ENCODE measurements at regions not wholly inside any gene's neighbourhood (a gene's known extent, or its start where the extent isn't known, plus 50 kb on each side); places are given as distances from the start of the nearest gene placed in this dataset.
A peak's percentile ranks its signal among the peaks of the same experiment; 100 is the strongest.

DNA sequence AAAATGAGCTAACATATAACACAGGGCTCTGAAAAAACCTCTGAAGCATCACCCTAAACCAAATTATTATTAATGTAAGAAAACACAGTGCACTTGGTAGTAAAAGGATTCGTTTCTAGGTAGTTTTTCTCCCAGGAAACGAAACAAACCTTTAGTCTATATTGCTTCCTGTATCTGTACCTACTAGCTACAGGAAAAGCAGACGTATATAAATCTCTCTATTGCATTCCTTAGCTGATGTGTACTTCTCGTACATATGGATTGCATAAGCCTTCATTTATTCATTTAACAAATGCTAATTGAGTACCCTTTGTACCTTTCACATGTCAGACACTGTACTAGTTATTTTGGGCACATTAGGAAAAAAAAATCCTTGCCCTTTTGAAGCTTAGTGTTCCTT is 85.0 kb upstream of the RASA1 start:
- Histone ChIP-seq H3K4me3 (ENCODE audit: low read length in 2 of 2) (no peak overlapping the region), H3K4me1 (ENCODE audit: control insufficient read depth in 2 of 2, insufficient read depth in 2 of 2, low read length in 2 of 2) (no peaks in the 10 kb centered on the region), H3K27ac (ENCODE audit: low read depth in 1 of 2, low read length in 1 of 2) (peak overlapping the region in 1 of 2 donors; percentile 15), H3K9me3 (ENCODE audit: control insufficient read depth in 2 of 2, insufficient read depth in 1 of 2, low read length in 1 of 2) (peaks cover 0 to 4% of the 10 kb centered on the region in 2 donors), H3K36me3 (ENCODE audit: control insufficient read depth in 2 of 2, insufficient read depth in 2 of 2, low read length in 1 of 2) (no peaks in the 10 kb centered on the region), H3K27me3 (ENCODE audit: control insufficient read depth in 2 of 2, insufficient read depth in 1 of 2, low read length in 1 of 2) (no peaks in the 10 kb centered on the region)
- peak in 3 of 9 donors; percentile 4 to 38 (median 5) for DNase-seq (ENCODE audit: low read depth in 6 of 9, low spot score in 9 of 9)
- WGBS, result 71% methylated on average over 4 of the region's 4 CpGs

DNA sequence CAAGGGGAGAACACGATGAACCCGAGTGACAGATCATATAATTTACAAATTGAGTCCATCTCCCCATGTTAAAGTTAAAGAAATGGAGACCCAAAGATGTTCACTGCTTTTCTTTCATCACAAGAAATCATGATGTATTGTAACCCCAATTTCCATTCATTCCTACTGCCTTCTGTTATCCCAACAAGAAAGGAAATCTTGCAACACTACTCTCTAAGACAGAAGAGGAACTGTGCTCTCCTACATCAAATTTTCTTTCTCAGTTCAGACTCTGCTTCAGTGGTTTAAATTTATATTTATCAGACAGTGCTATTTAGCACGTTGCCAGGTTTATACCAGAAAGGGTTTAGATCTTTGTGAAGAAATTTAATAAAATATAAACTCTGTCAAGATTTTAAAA is 83.8 kb upstream of the RASA1 start:
- Histone ChIP-seq H3K27ac (ENCODE audit: low read depth in 1 of 2, low read length in 1 of 2) (no peak overlapping the region), H3K27me3 (ENCODE audit: control insufficient read depth in 2 of 2, insufficient read depth in 1 of 2, low read length in 1 of 2) (no peaks in the 10 kb centered on the region), H3K9me3 (ENCODE audit: control insufficient read depth in 2 of 2, insufficient read depth in 1 of 2, low read length in 1 of 2) (peaks cover 0 to 4% of the 10 kb centered on the region in 2 donors), H3K36me3 (ENCODE audit: control insufficient read depth in 2 of 2, insufficient read depth in 2 of 2, low read length in 1 of 2) (no peaks in the 10 kb centered on the region), H3K4me3 (ENCODE audit: low read length in 2 of 2) (no peak overlapping the region), H3K4me1 (ENCODE audit: control insufficient read depth in 2 of 2, insufficient read depth in 2 of 2, low read length in 2 of 2) (no peaks in the 10 kb centered on the region)
- no peak for DNase-seq (ENCODE audit: low read depth in 6 of 9, low spot score in 9 of 9)
- WGBS, result 84% methylated on average over 3 of the region's 3 CpGs

DNA sequence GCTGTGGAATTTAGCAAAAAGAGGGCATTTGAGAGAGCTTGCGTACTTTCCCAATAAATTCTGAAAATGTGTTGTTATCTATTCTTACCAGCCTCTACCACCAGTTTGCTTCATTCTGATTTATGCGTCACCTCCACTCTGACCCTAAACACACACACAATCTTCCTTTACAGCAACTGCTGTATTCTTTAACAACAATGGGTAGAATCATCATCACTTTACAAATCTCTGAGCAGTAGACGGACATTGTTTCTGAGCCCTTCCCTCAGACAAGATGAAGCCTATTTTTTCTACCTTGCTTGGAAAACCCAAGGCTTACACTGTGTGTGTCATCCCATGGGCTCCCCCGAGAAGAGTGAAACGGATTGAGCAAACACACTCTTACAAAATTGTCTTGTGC is 83.1 kb upstream of the RASA1 start:
- H3K4me1 ChIP-seq (ENCODE audit: control insufficient read depth in 2 of 2, insufficient read depth in 2 of 2, low read length in 2 of 2), result no peaks in the 10 kb centered on the region
- no peaks in the 10 kb centered on the region for H3K36me3 ChIP-seq (ENCODE audit: control insufficient read depth in 2 of 2, insufficient read depth in 2 of 2, low read length in 1 of 2)
- H3K4me3 ChIP-seq (ENCODE audit: low read length in 2 of 2), result no peak overlapping the region
- H3K9me3 ChIP-seq (ENCODE audit: control insufficient read depth in 2 of 2, insufficient read depth in 1 of 2, low read length in 1 of 2), result peaks cover 0 to 4% of the 10 kb centered on the region in 2 donors
- H3K27me3 ChIP-seq (ENCODE audit: control insufficient read depth in 2 of 2, insufficient read depth in 1 of 2, low read length in 1 of 2), result no peaks in the 10 kb centered on the region
- no peak for DNase-seq (ENCODE audit: low read depth in 6 of 9, low spot score in 9 of 9)
- no peak overlapping the region for H3K27ac ChIP-seq (ENCODE audit: low read depth in 1 of 2, low read length in 1 of 2)
- WGBS, result 97% methylated on average over 5 of the region's 5 CpGs

DNA sequence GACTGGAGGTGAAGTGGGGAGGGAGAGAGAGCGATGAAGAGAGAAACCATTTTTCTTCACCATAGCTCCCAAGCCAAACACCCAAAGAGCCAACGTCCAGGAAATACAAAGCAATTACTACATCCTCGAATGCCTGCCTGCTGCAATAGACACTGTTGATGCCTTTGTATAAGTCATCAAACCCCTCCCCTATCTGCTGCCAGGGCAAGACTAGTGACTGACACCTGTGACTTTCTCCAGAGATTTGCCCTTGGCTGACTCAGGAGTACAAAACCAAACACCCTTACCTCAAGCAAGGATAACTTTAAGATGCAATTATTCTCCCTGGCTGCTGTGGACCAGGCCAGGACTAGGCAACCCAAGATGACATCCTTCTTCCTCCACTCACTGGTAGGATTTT is 81.8 kb upstream of the RASA1 start:
- DNase-seq (ENCODE audit: low read depth in 6 of 9, low spot score in 9 of 9), result no peak
- H3K27ac ChIP-seq (ENCODE audit: low read depth in 1 of 2, low read length in 1 of 2), result no peak overlapping the region
- H3K36me3 ChIP-seq (ENCODE audit: control insufficient read depth in 2 of 2, insufficient read depth in 2 of 2, low read length in 1 of 2), result no peaks in the 10 kb centered on the region
- 74% methylated on average over 3 of the region's 3 CpGs for WGBS
- no peaks in the 10 kb centered on the region for H3K27me3 ChIP-seq (ENCODE audit: control insufficient read depth in 2 of 2, insufficient read depth in 1 of 2, low read length in 1 of 2)
- no peak overlapping the region for H3K4me3 ChIP-seq (ENCODE audit: low read length in 2 of 2)
- H3K9me3 ChIP-seq (ENCODE audit: control insufficient read depth in 2 of 2, insufficient read depth in 1 of 2, low read length in 1 of 2), result no peaks in the 10 kb centered on the region
- H3K4me1 ChIP-seq (ENCODE audit: control insufficient read depth in 2 of 2, insufficient read depth in 2 of 2, low read length in 2 of 2), result no peaks in the 10 kb centered on the region

DNA sequence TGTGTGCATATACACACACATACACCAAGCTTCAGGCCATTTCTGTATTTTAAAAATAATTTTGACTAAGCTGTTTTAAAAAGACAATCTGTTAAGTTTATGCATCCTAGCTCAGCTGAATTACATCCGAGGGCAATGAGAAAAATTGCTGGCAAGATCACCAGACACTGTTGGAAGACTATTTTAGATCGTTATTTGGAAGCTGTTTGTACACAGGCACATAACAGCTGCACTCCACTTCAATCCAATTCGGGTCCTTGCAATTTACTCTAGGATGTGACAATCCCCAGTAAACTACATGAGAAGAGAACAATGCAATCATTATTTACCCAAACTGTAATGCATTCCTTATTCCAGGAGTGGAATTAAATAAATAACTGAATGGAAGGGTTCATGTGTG is 79.3 kb upstream of the RASA1 start:
- Histone ChIP-seq H3K36me3 (ENCODE audit: control insufficient read depth in 2 of 2, insufficient read depth in 2 of 2, low read length in 1 of 2) (no peaks in the 10 kb centered on the region), H3K27ac (ENCODE audit: low read depth in 1 of 2, low read length in 1 of 2) (no peak overlapping the region), H3K9me3 (ENCODE audit: control insufficient read depth in 2 of 2, insufficient read depth in 1 of 2, low read length in 1 of 2) (no peaks in the 10 kb centered on the region), H3K4me3 (ENCODE audit: low read length in 2 of 2) (no peak overlapping the region), H3K4me1 (ENCODE audit: control insufficient read depth in 2 of 2, insufficient read depth in 2 of 2, low read length in 2 of 2) (no peaks in the 10 kb centered on the region), H3K27me3 (ENCODE audit: control insufficient read depth in 2 of 2, insufficient read depth in 1 of 2, low read length in 1 of 2) (no peaks in the 10 kb centered on the region)
- 93% methylated on average over 3 of the region's 3 CpGs for WGBS
- DNase-seq (ENCODE audit: low read depth in 6 of 9, low spot score in 9 of 9), result no peak

DNA sequence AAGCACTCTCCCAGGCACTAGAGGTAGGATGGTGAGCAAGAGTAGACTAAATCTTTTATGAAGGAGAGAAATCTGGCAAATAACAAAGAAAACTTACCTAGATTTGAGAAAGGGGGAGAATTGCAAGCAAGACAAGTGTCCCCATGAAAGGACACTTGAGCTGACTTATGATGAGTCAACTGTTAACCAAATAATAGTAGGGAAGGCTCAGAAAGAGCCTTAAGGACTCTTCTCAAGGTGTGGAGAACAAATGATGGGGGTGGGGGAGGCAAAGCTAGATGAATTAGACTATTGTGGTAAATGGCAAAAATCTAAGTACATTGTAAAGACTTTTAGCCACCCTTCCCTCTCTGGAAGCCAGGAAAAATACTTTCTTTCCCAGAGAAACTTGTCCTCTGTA is 77.6 kb upstream of the RASA1 start:
- DNase-seq (ENCODE audit: low read depth in 6 of 9, low spot score in 9 of 9), result no peak
- H3K27ac ChIP-seq (ENCODE audit: low read depth in 1 of 2, low read length in 1 of 2), result no peak overlapping the region
- no peaks in the 10 kb centered on the region for H3K4me1 ChIP-seq (ENCODE audit: control insufficient read depth in 2 of 2, insufficient read depth in 2 of 2, low read length in 2 of 2)
- no peaks in the 10 kb centered on the region for H3K36me3 ChIP-seq (ENCODE audit: control insufficient read depth in 2 of 2, insufficient read depth in 2 of 2, low read length in 1 of 2)
- no peaks in the 10 kb centered on the region for H3K9me3 ChIP-seq (ENCODE audit: control insufficient read depth in 2 of 2, insufficient read depth in 1 of 2, low read length in 1 of 2)
- H3K4me3 ChIP-seq (ENCODE audit: low read length in 2 of 2), result no peak overlapping the region
- no peaks in the 10 kb centered on the region for H3K27me3 ChIP-seq (ENCODE audit: control insufficient read depth in 2 of 2, insufficient read depth in 1 of 2, low read length in 1 of 2)

DNA sequence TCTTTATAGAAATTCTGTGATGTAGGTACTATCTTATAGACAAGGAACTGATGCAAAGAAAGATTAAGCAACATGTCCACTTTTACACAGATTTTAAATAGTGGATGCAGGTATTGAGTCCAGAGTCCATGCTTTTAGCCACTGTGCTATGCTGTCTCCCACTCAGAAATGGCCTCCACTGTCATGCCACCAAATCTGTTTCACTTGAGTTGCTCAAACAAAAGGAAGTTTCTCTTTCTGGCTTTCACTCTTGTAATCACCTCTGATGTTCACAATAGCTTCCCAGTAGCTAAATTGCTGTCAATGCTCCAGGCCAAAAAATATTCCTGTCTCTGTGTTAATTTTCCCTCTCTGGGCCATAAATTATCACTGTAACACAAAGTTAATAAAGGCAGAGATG is 77.0 kb upstream of the RASA1 start:
- no peaks in the 10 kb centered on the region for H3K4me1 ChIP-seq (ENCODE audit: control insufficient read depth in 2 of 2, insufficient read depth in 2 of 2, low read length in 2 of 2)
- no peak for DNase-seq (ENCODE audit: low read depth in 6 of 9, low spot score in 9 of 9)
- H3K4me3 ChIP-seq (ENCODE audit: low read length in 2 of 2), result no peak overlapping the region
- no peaks in the 10 kb centered on the region for H3K27me3 ChIP-seq (ENCODE audit: control insufficient read depth in 2 of 2, insufficient read depth in 1 of 2, low read length in 1 of 2)
- H3K27ac ChIP-seq (ENCODE audit: low read depth in 1 of 2, low read length in 1 of 2), result no peak overlapping the region
- no peaks in the 10 kb centered on the region for H3K36me3 ChIP-seq (ENCODE audit: control insufficient read depth in 2 of 2, insufficient read depth in 2 of 2, low read length in 1 of 2)
- no peaks in the 10 kb centered on the region for H3K9me3 ChIP-seq (ENCODE audit: control insufficient read depth in 2 of 2, insufficient read depth in 1 of 2, low read length in 1 of 2)

DNA sequence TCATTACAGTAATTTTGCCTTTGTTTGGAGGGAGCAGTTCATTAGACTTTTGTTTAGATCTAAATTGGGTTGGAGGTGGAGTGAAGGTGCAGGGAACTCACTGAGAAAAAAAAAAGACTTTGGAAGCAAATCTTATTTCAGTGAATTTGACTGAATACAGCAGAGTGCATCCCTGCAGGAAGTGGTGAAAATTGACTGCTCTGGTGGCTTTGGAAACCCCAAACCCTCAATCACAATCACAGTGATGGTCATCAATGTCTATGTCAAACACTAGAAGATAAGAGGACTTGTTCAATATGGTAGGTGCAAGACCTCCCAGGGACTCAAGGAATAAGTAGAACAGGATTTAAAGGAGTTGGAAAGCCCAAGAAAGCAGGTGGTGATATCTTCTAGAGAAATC is 76.0 kb upstream of the RASA1 start:
- H3K36me3 ChIP-seq (ENCODE audit: control insufficient read depth in 2 of 2, insufficient read depth in 2 of 2, low read length in 1 of 2), result no peaks in the 10 kb centered on the region
- H3K27ac ChIP-seq (ENCODE audit: low read depth in 1 of 2, low read length in 1 of 2), result no peak overlapping the region
- H3K9me3 ChIP-seq (ENCODE audit: control insufficient read depth in 2 of 2, insufficient read depth in 1 of 2, low read length in 1 of 2), result no peaks in the 10 kb centered on the region
- H3K4me3 ChIP-seq (ENCODE audit: low read length in 2 of 2), result no peak overlapping the region
- H3K4me1 ChIP-seq (ENCODE audit: control insufficient read depth in 2 of 2, insufficient read depth in 2 of 2, low read length in 2 of 2), result no peaks in the 10 kb centered on the region
- no peaks in the 10 kb centered on the region for H3K27me3 ChIP-seq (ENCODE audit: control insufficient read depth in 2 of 2, insufficient read depth in 1 of 2, low read length in 1 of 2)
- DNase-seq (ENCODE audit: low read depth in 6 of 9, low spot score in 9 of 9), result no peak

DNA sequence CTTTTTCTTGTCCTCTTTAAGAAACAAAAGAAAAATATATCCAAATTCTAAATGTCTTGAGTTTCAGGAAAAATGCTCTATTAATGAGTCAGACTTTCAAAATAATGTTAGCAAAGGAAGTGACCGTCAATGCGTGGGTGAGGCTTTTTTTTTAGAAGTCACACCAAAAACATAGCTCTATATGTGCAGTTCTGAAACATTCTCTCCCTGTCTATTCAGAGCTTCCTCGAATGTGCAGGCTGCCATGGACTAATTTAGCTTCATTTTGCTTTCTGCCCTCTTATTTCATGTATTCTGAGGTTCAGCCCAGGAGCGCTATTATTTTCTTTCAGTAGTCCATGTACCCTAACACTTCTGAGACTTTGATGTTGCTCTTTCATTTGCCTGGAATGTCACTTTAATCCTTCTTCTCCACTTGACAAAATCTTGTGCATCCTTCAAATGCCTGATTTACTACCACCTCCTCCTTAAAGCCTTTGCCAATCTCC is 72.5 kb upstream of the RASA1 start:
- DNase-seq (ENCODE audit: low read depth in 6 of 9, low spot score in 9 of 9), result no peak
- H3K9me3 ChIP-seq (ENCODE audit: control insufficient read depth in 2 of 2, insufficient read depth in 1 of 2, low read length in 1 of 2), result no peaks in the 10 kb centered on the region
- no peaks in the 10 kb centered on the region for H3K27me3 ChIP-seq (ENCODE audit: control insufficient read depth in 2 of 2, insufficient read depth in 1 of 2, low read length in 1 of 2)
- no peaks in the 10 kb centered on the region for H3K36me3 ChIP-seq (ENCODE audit: control insufficient read depth in 2 of 2, insufficient read depth in 2 of 2, low read length in 1 of 2)
- H3K27ac ChIP-seq (ENCODE audit: low read depth in 1 of 2, low read length in 1 of 2), result no peak overlapping the region
- no peak overlapping the region for H3K4me3 ChIP-seq (ENCODE audit: low read length in 2 of 2)
- no peaks in the 10 kb centered on the region for H3K4me1 ChIP-seq (ENCODE audit: control insufficient read depth in 2 of 2, insufficient read depth in 2 of 2, low read length in 2 of 2)
- 76% methylated on average over 4 of the region's 4 CpGs for WGBS

DNA sequence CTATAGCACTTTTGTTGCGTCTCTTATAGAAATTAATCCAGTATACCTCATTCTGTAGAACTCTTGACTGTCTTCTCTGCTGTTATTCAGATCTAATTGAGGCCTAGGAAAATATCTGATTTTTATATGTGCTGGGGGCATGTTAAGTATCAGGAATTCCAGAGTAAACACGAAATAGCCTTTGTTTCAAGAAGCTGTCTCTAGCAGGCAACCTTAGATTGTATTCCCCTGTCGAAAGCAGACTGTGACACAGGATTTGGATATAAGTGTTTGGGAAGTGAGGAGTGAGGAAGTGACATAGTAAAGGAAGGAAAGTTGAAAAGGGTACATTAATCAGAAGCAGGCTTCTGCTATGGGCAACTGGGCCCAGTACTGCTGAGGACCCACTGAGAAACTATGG is 72.1 kb upstream of the RASA1 start:
- WGBS, result 97% methylated on average over 3 of the region's 3 CpGs
- H3K27me3 ChIP-seq (ENCODE audit: control insufficient read depth in 2 of 2, insufficient read depth in 1 of 2, low read length in 1 of 2), result no peaks in the 10 kb centered on the region
- no peaks in the 10 kb centered on the region for H3K9me3 ChIP-seq (ENCODE audit: control insufficient read depth in 2 of 2, insufficient read depth in 1 of 2, low read length in 1 of 2)
- no peak overlapping the region for H3K4me3 ChIP-seq (ENCODE audit: low read length in 2 of 2)
- H3K36me3 ChIP-seq (ENCODE audit: control insufficient read depth in 2 of 2, insufficient read depth in 2 of 2, low read length in 1 of 2), result no peaks in the 10 kb centered on the region
- DNase-seq (ENCODE audit: low read depth in 6 of 9, low spot score in 9 of 9), result no peak
- H3K27ac ChIP-seq (ENCODE audit: low read depth in 1 of 2, low read length in 1 of 2), result no peak overlapping the region
- no peaks in the 10 kb centered on the region for H3K4me1 ChIP-seq (ENCODE audit: control insufficient read depth in 2 of 2, insufficient read depth in 2 of 2, low read length in 2 of 2)

All from thymus (tissue), 11 donors.